ENCODE measurements at regions not wholly inside any gene's neighbourhood (a gene's known extent, or its start where the extent isn't known, plus 50 kb on each side); places are given as distances from the start of the nearest gene placed in this dataset.

DNA sequence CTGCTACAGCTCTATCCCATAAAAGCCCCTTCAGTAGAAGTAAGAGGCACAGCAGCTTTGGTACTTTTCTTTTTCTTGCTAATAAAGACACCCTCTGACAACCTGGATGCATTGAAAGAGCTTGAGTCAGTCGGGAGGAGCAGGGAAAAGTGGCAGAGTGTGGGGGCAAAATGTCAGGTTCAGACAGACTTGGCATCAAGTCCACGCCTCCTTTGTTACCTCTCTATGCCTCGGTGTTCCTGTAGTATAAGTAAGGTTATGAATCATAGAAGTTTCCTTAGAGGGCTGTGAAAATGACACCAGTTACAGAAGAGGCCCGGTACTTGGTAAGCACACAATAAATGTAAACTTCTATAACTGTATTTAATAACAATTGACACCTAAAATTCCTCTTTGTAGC lies 133.9 kb downstream of the ESM1 start:
- DNase-seq = no peak

GRCh38 chr5:54848581-54848980 lies 136.8 kb downstream of the ESM1 start:
- DNase-seq = no peak

- DNase-seq = peak in 3 of 4 experiments; percentile 12 to 21 (median 20)
Observed at GRCh38 chr5:54845567-54845941, 139.8 kb downstream of the ESM1 start.

DNA sequence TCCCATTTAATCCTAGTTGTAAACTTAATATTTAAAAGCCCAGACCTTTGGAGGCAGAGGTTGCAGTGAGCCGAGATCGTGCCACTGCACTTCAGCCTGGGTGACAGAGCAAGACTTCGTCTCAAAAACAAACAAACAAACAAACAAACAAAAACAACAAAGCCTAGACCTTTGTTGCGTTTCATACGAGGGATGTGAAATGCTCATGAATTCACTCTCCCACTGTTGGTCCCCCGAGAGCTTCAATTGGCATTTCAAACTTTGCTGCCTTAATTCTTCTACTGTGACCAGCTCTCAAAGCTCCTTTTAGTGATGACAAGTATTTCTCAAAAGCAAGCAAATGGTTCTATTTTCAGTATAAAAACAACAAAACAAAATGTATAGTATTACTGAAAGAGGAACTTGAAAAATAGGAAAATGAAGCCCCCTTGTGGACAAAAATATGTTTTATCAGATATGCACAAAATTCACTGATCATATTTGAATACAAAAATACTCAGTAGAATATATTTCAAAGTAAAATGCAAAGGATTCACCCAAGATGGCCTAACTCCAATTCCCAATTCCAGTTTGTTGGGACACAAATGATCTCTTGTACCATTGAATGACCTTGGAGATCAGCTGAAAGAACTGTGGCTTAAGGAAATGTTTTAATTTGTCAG lies 140.4 kb downstream of the ESM1 start:
- peak; percentile 8 to 86 (median 67) for DNase-seq

- DNase-seq = no peak
Observed at GRCh38 chr5:54844266-54844665, 141.1 kb downstream of the ESM1 start.

DNA sequence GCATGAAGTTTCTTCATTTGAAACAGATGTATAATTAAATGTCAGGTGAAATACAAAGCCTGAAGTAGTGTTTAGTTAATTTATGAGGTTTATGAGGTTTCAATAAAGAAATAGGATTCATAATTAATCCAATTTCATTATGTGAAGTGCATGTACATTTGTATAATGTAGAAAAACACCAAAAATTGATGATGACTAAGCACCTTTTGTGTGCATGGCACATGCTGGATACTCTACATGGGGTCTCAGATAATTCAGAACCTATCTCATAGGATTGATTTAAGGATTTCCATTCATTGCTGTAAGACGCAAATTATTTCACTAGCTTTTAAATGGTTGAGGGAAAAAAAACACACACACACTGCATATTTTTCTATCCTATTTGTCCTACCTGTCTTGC lies 143.9 kb downstream of the ESM1 start:
- DNase-seq = no peak

- no peak for DNase-seq
Observed at GRCh38 chr5:54838843-54839242, 146.6 kb downstream of the ESM1 start.

- DNase-seq = no peak
Observed at GRCh38 chr5:54837981-54838380, 147.4 kb downstream of the ESM1 start.

GRCh38 chr5:54837093-54837492 lies 148.3 kb downstream of the ESM1 start:
- peak; percentile 27 to 79 (median 54) for DNase-seq

DNA sequence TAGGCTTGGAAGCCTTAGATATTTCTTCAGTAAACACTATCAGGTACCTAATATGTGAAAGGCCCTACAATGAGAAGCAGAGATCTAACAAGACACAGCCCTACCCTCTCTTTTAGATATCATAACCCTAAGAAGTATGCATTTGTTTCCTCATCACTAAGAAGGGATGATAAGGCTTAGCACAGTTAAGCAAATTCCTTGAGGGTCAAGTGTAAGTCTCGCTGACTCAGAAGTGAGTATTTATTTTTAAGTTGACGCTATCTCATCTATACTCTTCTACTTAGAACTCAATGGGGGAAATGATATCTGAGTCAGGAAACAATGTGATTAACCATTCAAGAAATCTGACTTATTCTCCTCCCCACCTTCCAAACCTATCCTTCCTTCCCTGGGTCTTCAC lies 149.7 kb downstream of the ESM1 start:
- no peak for DNase-seq

DNA sequence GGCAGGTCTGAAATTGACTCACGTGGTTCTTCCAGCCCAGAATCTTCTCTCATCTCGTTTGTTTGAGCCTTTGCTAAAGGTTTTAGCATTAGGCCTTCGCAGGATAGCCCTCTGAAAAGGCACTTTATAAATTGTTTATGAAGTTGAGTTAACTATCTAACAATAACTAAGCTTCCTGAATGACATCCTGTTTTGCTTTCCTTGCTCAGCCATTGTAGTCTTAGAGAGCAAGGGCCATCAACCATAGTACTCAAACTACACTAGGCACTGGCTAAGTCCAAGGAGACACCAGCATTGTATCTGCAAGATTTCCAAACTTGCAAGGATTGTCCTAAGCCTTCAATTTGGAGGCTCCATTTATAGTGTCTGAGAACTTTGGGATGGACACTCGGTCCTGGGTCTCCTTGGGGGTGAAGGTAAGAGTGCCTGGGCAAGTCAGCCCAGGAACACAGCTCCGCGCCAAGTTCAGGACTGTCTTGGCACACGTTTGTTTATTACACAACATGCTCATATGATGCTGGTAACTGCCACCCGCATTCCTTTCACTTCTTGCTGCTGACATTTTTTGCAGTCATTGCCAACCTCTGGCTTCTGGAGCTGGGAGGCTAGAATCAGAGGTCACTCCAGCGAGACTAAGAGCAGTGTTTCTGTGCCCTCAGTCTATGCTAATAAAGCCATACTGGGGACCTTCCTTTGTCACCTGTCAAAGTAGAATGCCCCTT lies 151.1 kb downstream of the ESM1 start:
- DNase-seq = peak in 2 of 4 experiments; percentile 16 to 18

DNA sequence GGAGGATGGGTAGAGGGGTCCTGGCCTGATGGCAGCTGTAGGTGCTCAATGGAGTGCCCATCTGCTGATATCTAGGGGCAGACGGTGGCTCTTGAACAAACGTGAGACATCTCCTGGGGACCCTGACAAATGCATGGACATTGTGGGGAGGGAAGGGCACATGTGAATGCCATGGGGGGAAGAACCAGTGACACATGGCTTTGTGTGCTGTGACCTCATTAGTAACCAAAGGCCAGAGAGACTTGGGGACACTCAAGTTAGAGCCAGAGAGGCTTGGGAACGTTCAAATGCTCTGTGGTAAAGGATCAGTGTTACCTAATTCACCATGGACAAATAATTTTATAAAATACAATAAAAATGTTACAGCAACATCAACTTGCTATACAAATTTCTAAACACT lies 151.8 kb downstream of the ESM1 start:
- DNase-seq = no peak

DNA sequence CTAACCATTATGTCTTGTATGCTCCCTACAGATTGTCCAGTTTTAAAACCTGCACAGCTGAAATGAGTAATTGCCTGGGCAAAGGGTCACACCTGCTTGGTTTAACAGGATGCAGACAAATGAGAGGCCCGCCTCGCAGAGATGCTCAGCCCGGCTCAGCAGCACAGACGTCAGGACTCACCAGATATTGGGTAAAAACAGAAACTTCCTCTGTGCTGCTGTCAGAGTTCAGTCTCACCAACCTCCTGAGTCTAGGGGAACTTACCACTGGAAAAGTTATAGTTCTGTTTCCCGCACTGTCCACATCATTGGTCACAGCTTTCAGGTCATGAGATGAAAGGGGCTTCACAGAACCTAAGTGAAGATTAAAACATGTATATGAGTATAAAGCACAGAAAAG lies 152.5 kb downstream of the ESM1 start:
- peak; percentile 71 to 85 (median 80) for DNase-seq

DNA sequence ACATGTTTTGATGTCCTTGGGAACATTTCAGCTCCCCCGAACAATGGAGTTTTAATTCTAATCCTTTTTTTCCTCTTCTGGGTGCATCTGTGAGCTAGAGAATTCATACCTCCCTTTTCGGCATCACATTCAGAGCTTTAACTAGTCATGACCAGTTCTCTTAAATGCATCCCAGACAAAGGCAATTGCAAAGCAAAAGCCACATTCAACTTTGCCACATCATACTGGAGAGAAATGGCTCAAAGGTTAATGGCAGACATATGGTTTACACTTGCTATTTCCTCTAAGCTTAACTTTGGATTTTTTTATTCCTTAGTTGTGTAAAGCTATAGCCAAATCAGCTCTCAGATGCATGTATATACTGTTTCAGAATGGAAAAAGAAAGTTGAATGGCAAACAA lies 153.3 kb downstream of the ESM1 start:
- DNase-seq = no peak

- DNase-seq = no peak
Observed at GRCh38 chr5:54831233-54831632, 154.2 kb downstream of the ESM1 start.

DNA sequence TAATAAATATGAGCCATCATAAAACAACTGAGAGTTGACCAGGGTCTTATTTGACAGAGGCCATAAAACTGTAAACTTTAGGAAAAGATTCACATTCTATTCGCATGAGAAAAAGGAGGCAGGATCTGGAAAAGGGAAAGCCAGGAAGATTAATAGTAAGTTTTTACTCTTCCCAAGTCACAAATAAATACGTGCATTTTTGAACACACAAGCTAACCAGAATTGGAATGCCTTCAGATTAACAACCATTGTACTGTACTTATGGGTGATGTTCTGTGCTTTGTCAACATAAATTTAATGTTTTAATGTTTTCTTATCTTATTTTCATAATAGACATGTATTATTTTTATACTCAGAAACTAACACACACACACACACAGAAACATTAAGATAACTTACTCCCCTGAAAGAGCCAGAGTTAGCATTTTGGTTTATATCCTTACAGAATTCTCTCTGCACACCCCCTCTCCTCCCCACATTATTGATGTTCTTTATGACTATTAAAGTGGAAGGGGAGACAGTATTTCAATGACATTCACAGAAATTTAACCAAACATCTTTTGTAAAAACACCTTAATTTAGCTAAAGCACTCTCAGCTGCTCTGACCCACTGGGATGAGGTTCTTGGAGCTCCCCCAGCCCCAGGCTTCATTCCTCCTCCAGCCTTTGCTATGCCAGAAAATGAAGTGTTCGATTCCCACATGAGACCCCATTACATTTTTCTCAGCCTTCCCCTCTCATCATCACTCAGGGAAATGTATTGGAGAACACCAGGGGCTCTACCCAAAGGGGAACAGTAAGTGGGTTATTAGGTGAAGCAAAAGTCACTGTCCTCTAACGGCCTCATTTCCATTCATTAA lies 155.5 kb downstream of the ESM1 start:
- DNase-seq = no peak

DNA sequence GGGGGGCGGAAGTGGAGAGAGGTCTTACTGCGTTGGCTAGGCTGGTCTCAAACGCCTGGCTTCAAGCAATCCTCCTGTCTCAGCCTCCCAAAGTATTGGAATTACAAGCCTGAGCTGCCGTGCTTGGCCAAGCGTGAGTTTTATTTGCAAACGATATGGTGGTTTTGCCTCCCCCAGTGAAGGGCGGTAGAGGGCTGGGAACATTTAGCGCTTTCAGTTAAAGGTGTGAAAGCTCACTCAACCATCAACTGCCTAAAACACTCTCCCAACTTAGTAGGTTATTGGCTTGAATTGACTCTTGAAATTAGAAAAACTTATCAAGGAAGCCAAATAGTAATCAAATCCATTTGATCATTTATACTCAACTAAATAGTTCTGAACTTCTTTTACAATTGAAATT lies 156.3 kb downstream of the ESM1 start:
- no peak for DNase-seq

- DNase-seq = no peak
Observed at GRCh38 chr5:54828151-54828550, 157.2 kb downstream of the ESM1 start.

DNA sequence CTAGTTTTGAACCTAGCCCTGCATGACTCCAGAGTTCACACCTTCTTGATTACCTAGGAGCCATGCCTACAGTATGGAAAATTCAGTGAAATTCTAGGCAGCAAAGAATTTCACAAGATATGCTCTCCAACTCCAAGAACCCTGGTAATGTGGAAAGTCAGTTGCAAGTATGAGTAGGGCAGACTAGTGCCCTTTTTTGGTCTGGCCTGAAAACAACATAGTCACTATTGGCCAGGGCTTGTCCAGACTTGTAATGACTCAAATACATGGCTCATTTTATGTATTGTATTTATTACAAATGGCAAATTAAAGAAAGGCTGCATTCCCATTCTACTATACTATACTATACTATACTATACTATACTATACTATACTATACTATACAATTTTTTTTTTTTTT lies 160.4 kb downstream of the ESM1 start:
- no peak for DNase-seq

DNA sequence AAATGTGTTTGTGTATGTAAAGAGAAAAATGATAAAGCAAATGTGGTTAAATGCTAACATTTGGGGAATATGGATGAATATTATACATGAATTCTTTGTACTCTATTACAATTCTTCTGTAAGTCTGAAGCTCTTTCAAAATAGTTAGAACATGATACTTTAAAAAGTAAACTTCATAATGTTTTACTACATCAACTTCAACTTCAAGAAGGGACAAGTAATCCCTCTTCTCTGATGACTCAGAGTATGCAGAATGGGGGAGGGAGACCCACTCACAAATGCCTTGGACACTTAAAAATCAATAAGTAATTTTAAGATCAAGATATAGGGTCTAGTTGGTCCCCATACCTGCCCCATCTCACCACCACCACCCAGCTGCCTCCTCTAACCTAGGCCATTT lies 162.4 kb downstream of the ESM1 start:
- no peak for DNase-seq

- no peak for DNase-seq
Observed at GRCh38 chr5:54822324-54822687, 163.1 kb downstream of the ESM1 start.

DNA sequence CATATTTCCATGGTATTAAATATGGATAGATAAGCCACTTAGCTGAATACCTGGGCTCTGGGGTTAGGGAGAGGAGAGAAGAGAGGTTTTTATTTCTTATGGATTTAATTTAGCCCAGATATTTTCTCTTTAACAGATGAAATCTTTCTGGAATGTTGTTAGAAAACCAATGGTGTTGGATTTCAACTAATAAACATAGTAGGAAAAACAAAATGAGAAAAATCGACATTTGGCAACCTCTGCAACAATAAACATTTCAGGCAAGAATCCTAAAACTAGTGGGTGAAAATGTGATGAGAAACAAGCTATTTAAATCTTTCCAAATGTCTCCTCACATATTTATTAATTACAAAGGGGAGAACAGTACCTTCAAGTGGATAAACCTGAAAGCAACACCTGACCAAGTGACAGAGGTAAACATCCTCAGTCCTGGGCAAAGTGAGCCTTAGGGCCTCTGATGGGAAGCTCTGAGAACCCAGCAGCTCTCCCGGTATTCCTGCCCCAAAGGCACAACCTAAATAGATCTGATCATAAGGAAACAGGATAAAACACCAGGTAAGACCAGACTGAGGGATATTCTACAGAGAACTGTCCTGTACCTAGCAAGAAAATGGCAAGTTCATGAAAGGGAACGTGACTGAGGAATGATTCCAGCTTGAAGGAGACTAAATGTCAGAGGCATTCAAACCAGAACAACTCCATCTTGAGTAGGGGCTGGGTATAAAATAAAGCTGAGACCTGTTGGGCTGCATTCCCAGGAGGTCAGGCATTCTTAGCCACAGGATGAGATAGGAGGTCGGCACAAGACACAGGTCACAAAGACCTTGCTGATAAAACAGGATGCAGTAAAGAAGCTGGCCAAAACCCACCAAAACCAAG lies 163.7 kb downstream of the ESM1 start:
- no peak for DNase-seq

Data from suppressor macrophage (primary cell).